Gastrocnemius medialis (tissue), 4 donors: ENCODE measurements at regions not wholly inside any gene's neighbourhood (a gene's known extent, or its start where the extent isn't known, plus 50 kb on each side); places are given as distances from the start of the nearest gene placed in this dataset.

Experiments
- POLR2A ChIP-seq, 2 donors: fragments of 450-650 bp; IDR thresholded peaks; one replicate each; pipeline ENCODE4 v1.6.1; 2017; ENCODE audit warnings: antibody characterized with exemption in 2 of 2, mild to moderate bottlenecking in 2 of 2, moderate library complexity in 2 of 2
- TF ChIP-seq, protein P1 (sequence below), 5 experiments: fragments of 450-650 bp in 3 of 5; fragments of 200-600 bp in 2 of 5; sonication (generic) in 2 of 5; IDR thresholded peaks in 4 of 5; conservative IDR thresholded peaks in 1 of 5; 1 replicate in 4 of 5; 2 replicates in 1 of 5; pipeline ENCODE4 v1.5.1; 2016 to 2019; ENCODE audit warnings: antibody characterized with exemption in 5 of 5, mild to moderate bottlenecking in 3 of 5, moderate library complexity in 3 of 5

DNA sequence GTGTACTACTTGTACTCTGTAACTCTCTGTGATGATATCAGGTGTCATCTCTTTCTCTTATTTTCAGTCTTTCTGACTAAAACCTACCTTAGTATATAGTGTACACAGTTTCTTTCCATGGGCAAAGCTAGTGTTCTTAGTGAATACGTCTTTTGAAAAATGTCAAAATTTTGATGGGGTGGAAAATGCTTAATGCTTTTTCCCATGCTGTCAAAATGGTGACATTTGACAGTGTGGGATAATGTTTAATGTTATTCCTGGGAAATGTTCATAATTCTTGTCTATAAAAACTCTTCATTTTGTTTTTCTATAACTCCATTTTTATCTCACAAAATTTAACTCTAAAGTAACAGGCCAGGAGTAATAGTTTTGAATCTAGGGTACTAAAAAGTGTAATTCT, 742.7 kb upstream of the FOXG1 start:
- TF ChIP-seq, protein P1, sequence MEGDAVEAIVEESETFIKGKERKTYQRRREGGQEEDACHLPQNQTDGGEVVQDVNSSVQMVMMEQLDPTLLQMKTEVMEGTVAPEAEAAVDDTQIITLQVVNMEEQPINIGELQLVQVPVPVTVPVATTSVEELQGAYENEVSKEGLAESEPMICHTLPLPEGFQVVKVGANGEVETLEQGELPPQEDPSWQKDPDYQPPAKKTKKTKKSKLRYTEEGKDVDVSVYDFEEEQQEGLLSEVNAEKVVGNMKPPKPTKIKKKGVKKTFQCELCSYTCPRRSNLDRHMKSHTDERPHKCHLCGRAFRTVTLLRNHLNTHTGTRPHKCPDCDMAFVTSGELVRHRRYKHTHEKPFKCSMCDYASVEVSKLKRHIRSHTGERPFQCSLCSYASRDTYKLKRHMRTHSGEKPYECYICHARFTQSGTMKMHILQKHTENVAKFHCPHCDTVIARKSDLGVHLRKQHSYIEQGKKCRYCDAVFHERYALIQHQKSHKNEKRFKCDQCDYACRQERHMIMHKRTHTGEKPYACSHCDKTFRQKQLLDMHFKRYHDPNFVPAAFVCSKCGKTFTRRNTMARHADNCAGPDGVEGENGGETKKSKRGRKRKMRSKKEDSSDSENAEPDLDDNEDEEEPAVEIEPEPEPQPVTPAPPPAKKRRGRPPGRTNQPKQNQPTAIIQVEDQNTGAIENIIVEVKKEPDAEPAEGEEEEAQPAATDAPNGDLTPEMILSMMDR (IDR thresholded peaks at IDR 0.05 in 4 of 5, conservative IDR thresholded peaks at IDR 0.05 in 1 of 5), result no peak
- no peak for TF ChIP-seq POLR2A (IDR thresholded peaks at IDR 0.05)
